ENCODE measurements at regions not wholly inside any gene's neighbourhood (a gene's known extent, or its start where the extent isn't known, plus 50 kb on each side); places are given as distances from the start of the nearest gene placed in this dataset.
A peak's percentile ranks its signal among the peaks of the same experiment; 100 is the strongest.

DNA sequence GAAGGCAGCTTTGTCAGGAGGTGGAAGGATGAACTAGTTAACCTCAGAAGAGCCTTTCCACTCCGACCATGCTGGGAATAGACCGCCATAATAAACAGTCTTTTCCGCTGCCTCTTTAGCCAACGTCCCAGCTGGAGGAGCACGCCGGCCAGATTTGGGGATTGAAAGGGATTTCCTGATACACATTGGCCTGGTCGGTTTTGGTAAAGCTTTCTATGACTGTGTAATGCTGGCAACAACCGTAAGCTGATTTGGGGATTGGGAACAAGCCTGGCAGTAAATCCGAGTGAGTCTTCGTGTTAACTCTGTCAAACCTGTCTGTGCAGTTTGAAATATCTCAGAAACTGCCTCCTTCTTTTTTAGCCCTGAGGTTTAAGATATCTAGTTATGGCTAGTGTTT is 87.0 kb downstream of the DAD1 start:
- H3K4me3 ChIP-seq (ENCODE audit: control insufficient read depth in 2 of 3, extremely low read depth in 1 of 3, insufficient read depth in 2 of 3, low read depth in 1 of 3, low read length in 3 of 3): no peak overlapping the region
- no peaks in the 10 kb centered on the region for H3K27me3 ChIP-seq (ENCODE audit: control insufficient read depth, extremely low read depth, insufficient read depth, low read length)
- peak overlapping the region; percentile 9 for H3K4me2 ChIP-seq (ENCODE audit: control insufficient read depth, extremely low read depth, insufficient read depth, low read depth, low read length)
- DNase-seq (ENCODE audit: low read depth, low spot score) (no peak), FAIRE-seq (peak; percentile 66)
- H3K4me1 ChIP-seq (ENCODE audit: control insufficient read depth, extremely low read depth, insufficient read depth, low read length): peaks cover 22% of the 10 kb centered on the region
- dilution Hi-C loops (cut with MboI; ENCODE audit: extremely low pct_ligation_motif_present, low sequenced_read_pairs): no loop called here
- H3K9me1 ChIP-seq (ENCODE audit: control insufficient read depth, extremely low read depth, insufficient read depth, low read length): no peaks in the 10 kb centered on the region
- H2AFZ ChIP-seq (ENCODE audit: control insufficient read depth, low read length): peak overlapping the region; percentile 5
- H3K79me2 ChIP-seq (ENCODE audit: control insufficient read depth, insufficient read depth, low read length): no peaks in the 10 kb centered on the region
- no peaks in the 10 kb centered on the region for H3K36me3 ChIP-seq (ENCODE audit: control insufficient read depth in 2 of 2, extremely low read depth in 1 of 2, insufficient read depth in 2 of 2, low read length in 2 of 2)
- H4K20me1 ChIP-seq (ENCODE audit: control insufficient read depth, extremely low read depth, insufficient read depth, low read length): no peaks in the 10 kb centered on the region
- no peak overlapping the region for H3K27ac ChIP-seq (ENCODE audit: control insufficient read depth, insufficient read depth, low read length)
- TF ChIP-seq, protein P1, sequence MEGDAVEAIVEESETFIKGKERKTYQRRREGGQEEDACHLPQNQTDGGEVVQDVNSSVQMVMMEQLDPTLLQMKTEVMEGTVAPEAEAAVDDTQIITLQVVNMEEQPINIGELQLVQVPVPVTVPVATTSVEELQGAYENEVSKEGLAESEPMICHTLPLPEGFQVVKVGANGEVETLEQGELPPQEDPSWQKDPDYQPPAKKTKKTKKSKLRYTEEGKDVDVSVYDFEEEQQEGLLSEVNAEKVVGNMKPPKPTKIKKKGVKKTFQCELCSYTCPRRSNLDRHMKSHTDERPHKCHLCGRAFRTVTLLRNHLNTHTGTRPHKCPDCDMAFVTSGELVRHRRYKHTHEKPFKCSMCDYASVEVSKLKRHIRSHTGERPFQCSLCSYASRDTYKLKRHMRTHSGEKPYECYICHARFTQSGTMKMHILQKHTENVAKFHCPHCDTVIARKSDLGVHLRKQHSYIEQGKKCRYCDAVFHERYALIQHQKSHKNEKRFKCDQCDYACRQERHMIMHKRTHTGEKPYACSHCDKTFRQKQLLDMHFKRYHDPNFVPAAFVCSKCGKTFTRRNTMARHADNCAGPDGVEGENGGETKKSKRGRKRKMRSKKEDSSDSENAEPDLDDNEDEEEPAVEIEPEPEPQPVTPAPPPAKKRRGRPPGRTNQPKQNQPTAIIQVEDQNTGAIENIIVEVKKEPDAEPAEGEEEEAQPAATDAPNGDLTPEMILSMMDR (optimal IDR thresholded peaks at IDR 0.05 in 1 of 3, IDR thresholded peaks at IDR 0.05 in 1 of 3, conservative IDR thresholded peaks at IDR 0.05 in 1 of 3; ENCODE audit: extremely low read depth in 1 of 3, insufficient read depth in 2 of 3, low read length in 3 of 3): no peak
- TF ChIP-seq EZH2 (IDR thresholded peaks at IDR 0.05; ENCODE audit: low read length): no peak
- no peak overlapping the region for H3K9ac ChIP-seq (ENCODE audit: control insufficient read depth, extremely low read depth, insufficient read depth, low read length)
- no peaks in the 10 kb centered on the region for H3K9me3 ChIP-seq (ENCODE audit: control insufficient read depth, low read depth, low read length)

DNA sequence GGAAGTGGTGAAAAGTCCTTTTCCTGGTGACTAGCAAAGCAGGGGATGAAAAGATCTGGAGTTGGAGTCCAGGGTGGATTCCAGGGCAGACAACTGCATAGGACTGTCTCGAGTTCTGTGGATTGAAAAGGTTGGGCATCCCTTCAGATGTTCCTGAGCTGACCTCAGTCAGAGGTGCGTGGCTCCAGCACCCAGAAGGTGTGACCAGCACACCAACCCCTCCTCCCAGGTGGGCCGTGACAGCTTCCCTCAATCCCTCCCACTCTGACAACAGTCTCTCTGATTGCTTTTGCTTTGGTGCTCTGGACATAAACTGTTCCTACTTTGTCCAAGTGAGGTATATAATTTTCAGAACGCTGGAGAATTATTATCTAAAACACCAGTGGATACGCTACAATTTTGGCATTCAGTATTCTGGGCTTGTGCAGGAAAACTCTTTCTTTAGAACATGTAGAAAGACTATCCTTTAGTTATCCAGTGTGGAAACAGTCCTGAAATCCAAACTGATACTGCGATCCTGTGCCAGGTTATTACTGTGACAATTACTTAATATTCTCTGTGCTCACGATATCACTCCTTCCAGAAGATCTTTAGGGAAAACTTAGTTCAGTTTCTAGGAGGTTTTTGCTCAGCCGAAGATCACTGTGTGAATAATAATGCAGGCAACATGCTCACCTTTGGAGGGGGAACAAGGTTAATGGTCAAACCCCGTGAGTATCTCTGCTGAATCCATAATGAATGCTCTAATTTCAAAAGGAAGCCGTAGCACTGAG is 87.9 kb downstream of the DAD1 start:
- H3K4me2 ChIP-seq (ENCODE audit: control insufficient read depth, extremely low read depth, insufficient read depth, low read depth, low read length): no peak overlapping the region
- no peak for TF ChIP-seq EZH2 (IDR thresholded peaks at IDR 0.05; ENCODE audit: low read length)
- TF ChIP-seq, protein P1 (optimal IDR thresholded peaks at IDR 0.05 in 1 of 3, IDR thresholded peaks at IDR 0.05 in 1 of 3, conservative IDR thresholded peaks at IDR 0.05 in 1 of 3; ENCODE audit: extremely low read depth in 1 of 3, insufficient read depth in 2 of 3, low read length in 3 of 3): no peak
- dilution Hi-C loops (cut with MboI; ENCODE audit: extremely low pct_ligation_motif_present, low sequenced_read_pairs): no loop called here
- no peaks in the 10 kb centered on the region for H3K9me3 ChIP-seq (ENCODE audit: control insufficient read depth, low read depth, low read length)
- H3K9ac ChIP-seq (ENCODE audit: control insufficient read depth, extremely low read depth, insufficient read depth, low read length): no peak overlapping the region
- H3K27me3 ChIP-seq (ENCODE audit: control insufficient read depth, extremely low read depth, insufficient read depth, low read length): no peaks in the 10 kb centered on the region
- no peaks in the 10 kb centered on the region for H3K79me2 ChIP-seq (ENCODE audit: control insufficient read depth, insufficient read depth, low read length)
- H3K4me3 ChIP-seq (ENCODE audit: control insufficient read depth in 2 of 3, extremely low read depth in 1 of 3, insufficient read depth in 2 of 3, low read depth in 1 of 3, low read length in 3 of 3): no peak overlapping the region
- H3K9me1 ChIP-seq (ENCODE audit: control insufficient read depth, extremely low read depth, insufficient read depth, low read length): no peaks in the 10 kb centered on the region
- no peaks in the 10 kb centered on the region for H4K20me1 ChIP-seq (ENCODE audit: control insufficient read depth, extremely low read depth, insufficient read depth, low read length)
- no peak for FAIRE-seq
- no peak overlapping the region for H3K27ac ChIP-seq (ENCODE audit: control insufficient read depth, insufficient read depth, low read length)
- H3K36me3 ChIP-seq (ENCODE audit: control insufficient read depth in 2 of 2, extremely low read depth in 1 of 2, insufficient read depth in 2 of 2, low read length in 2 of 2): no peaks in the 10 kb centered on the region
- peaks cover 26% of the 10 kb centered on the region for H3K4me1 ChIP-seq (ENCODE audit: control insufficient read depth, extremely low read depth, insufficient read depth, low read length)
- no peak for DNase-seq (ENCODE audit: low read depth, low spot score)
- no peak overlapping the region for H2AFZ ChIP-seq (ENCODE audit: control insufficient read depth, low read length)
